ENCODE measurements at regions not wholly inside any gene's neighbourhood (a gene's known extent, or its start where the extent isn't known, plus 50 kb on each side); places are given as distances from the start of the nearest gene placed in this dataset.

- TF ChIP-seq CTCF (tag by site-specific recombination; IDR thresholded peaks at IDR 0.05), result peak; percentile 67; the same call in 1 of the 2 replicates
- no peak for TF ChIP-seq HOXC10 (CRISPR knock-in tag; IDR thresholded peaks at IDR 0.05)
- no peak for TF ChIP-seq ZBTB21 (tag by site-specific recombination; IDR thresholded peaks at IDR 0.05)
- TF ChIP-seq ZNF830 (tag by site-specific recombination; IDR thresholded peaks at IDR 0.05; ENCODE audit: low read depth), result no peak
- TF ChIP-seq MEIS1 (CRISPR knock-in tag; IDR thresholded peaks at IDR 0.05; ENCODE audit: borderline replicate concordance), result no peak
- TF ChIP-seq ZNF561 (tag by site-specific recombination; IDR thresholded peaks at IDR 0.05; ENCODE audit: borderline replicate concordance), result no peak; the same call in 1 of the 2 replicates
- TF ChIP-seq ZNF133 (tag by site-specific recombination; IDR thresholded peaks at IDR 0.05), result no peak
- TF ChIP-seq SETDB1 (IDR thresholded peaks at IDR 0.05; ENCODE audit: insufficient read length, low read length), result no peak
- no peak for TF ChIP-seq ZNF747 (tag by site-specific recombination; IDR thresholded peaks at IDR 0.05)
- no peak for TF ChIP-seq PRDM1 (tag by site-specific recombination; IDR thresholded peaks at IDR 0.05)
- TF ChIP-seq TCF7L2 (IDR thresholded peaks at IDR 0.05; ENCODE audit: borderline replicate concordance, low read depth, low read length), result no peak
These were observed 188.5 kb downstream of the ALX1 start for GRCh38 chr12:85468356-85469157.

Measured in HEK293 (cell line).